Astrocyte (in vitro differentiated cells and primary cell): ENCODE measurements at regions not wholly inside any gene's neighbourhood (a gene's known extent, or its start where the extent isn't known, plus 50 kb on each side); places are given as distances from the start of the nearest gene placed in this dataset.

Experiments
- EZH2 ChIP-seq: IDR thresholded peaks from 2 replicates; pipeline ENCODE4 v1.6.1; 2012; ENCODE audit warnings: mild to moderate bottlenecking, low read length, inconsistent platforms; ENCODE audit not compliant: insufficient read depth
- TF ChIP-seq, protein P1 (sequence below): IDR thresholded peaks from 2 replicates; pipeline ENCODE4 v1.5.1; 2011; ENCODE audit warnings: low read depth, mild to moderate bottlenecking, inconsistent platforms, low read length, moderate library complexity; ENCODE audit not compliant: insufficient read depth

GRCh38 chr1:232339073-232339472, 290.9 kb downstream of the SIPA1L2 start:
- TF ChIP-seq EZH2 = no peak
- TF ChIP-seq, protein P1, sequence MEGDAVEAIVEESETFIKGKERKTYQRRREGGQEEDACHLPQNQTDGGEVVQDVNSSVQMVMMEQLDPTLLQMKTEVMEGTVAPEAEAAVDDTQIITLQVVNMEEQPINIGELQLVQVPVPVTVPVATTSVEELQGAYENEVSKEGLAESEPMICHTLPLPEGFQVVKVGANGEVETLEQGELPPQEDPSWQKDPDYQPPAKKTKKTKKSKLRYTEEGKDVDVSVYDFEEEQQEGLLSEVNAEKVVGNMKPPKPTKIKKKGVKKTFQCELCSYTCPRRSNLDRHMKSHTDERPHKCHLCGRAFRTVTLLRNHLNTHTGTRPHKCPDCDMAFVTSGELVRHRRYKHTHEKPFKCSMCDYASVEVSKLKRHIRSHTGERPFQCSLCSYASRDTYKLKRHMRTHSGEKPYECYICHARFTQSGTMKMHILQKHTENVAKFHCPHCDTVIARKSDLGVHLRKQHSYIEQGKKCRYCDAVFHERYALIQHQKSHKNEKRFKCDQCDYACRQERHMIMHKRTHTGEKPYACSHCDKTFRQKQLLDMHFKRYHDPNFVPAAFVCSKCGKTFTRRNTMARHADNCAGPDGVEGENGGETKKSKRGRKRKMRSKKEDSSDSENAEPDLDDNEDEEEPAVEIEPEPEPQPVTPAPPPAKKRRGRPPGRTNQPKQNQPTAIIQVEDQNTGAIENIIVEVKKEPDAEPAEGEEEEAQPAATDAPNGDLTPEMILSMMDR = no peak
